HG02588 (cell line): ENCODE measurements at regions not wholly inside any gene's neighbourhood (a gene's known extent, or its start where the extent isn't known, plus 50 kb on each side); places are given as distances from the start of the nearest gene placed in this dataset.
"Not testable (repeated sequence)": the region's sequence is repeated elsewhere in the genome, so short reads cannot be mapped to it uniquely, and the experiment has no call there.

ENCODE experiments used
- ATAC-seq: cut with Tn5 transposase; IDR thresholded peaks from one replicate; pipeline ENCODE4 v1.9.1; 2021; ENCODE audit warnings: mild to moderate bottlenecking, moderate library complexity; ENCODE audit not compliant: unreplicated experiment

- peak; percentile 100 for ATAC-seq
These were observed 121.3 kb upstream of the FBXO28 start for GRCh38 chr1:223992456-223993246.

- not testable (repeated sequence) for ATAC-seq
These were observed 122.5 kb upstream of the FBXO28 start for GRCh38 chr1:223991297-223991857.

DNA sequence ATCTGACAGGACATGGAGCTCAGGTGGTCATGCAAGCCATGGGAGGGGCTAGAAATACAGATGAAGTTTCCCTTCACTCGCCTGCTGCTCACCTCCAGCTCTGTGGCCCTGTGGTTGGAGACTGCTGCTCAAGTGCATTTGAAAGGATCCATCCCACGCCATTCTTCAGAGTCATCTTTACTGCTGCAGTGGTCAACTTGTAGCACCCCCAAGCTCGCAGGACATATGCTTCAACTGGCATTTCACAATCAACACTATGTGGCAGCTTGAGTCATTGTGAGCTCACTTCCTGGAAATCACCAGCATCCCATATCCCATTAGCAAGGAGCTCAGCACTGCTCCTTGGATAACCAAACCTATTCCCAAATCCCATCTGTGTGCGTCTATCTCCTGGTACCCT, 116.2 kb upstream of the TP53BP2 start:
- not testable (repeated sequence) for ATAC-seq

DNA sequence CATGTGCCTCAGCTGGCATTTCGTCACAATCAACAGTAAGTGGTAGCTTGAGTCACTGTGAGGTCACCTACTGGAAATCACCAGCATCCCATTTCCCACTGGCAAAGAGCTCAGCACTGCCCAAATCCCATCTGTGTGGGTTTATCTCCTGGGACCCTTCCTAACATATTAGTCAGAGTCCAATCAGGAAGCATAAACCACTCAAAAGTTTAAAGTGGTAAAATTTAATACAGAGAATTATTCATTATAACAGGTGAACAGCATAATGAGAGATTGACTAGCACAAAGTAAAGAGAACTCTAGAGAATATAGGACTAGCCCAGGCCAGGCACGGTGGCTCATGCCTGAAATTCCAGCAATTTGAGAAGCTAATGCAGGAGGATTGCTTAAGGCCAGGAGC, 107.1 kb upstream of the TP53BP2 start:
- ATAC-seq = not testable (repeated sequence)

DNA sequence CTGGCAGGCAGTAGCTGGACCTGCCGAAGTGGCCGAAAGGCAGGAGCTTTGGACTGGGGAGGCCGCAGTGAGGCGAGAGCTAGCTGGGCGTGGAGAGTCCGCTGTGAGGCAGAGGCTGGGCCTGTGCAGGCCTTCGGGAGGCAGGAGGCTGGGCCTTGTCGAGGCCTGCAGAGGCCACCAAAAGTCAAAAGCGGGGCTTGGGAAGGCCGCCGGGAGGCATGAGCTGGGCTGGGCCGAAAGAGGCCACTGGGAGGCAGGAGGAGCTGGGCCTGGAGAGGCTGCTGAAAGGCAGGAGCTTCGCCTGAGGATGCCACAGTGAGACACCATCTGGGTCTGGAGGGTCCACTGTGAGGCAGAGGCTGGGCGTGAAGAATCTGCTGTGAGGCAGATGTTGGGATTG, 105.8 kb upstream of the TP53BP2 start:
- not testable (repeated sequence) for ATAC-seq

- not testable (repeated sequence) for ATAC-seq
These were observed 104.2 kb upstream of the TP53BP2 start for GRCh38 chr1:223949944-223950343.

DNA sequence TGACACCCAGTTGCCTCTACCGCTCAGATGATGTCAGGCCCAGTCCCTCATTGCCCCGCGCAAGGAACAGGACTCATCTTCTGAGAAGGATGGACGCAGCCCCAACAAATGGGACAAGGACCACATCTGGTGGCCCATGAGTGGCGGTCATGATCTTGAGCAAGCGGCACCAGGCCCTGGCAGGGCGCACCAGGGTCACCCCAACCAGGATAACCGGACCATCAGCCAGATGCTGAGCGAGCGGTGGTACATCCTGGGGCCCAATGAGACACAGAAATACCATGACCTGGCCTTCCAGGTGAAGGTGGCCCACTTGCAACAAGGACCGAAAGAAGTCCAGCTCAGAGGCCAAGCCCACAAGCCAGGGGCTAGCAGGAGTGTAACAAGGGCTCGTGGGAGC, 102.3 kb upstream of the TP53BP2 start:
- ATAC-seq = not testable (repeated sequence)

GRCh38 chr1:223936592-223936991, 90.8 kb upstream of the TP53BP2 start:
- ATAC-seq = not testable (repeated sequence)

GRCh38 chr1:223931476-223931875, 85.7 kb upstream of the TP53BP2 start:
- ATAC-seq = not testable (repeated sequence)

DNA sequence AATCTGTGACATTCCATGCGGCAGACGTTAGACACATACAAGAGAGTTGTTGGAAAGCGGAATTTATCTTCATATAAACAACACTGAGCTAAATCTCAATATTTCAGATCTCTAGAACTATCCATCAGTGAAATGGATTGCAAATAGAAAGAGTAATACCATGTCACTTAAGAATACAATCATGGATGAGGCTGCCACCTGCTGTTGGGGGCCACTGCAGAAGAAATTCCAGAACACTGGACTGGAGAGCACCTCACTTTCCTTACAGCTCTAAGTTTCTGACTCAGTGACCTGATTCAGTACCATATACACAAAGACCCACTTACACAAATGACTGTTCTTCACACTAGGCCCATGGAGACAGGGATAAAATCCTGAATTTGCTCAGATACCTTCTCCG, 75.1 kb upstream of the TP53BP2 start:
- ATAC-seq = not testable (repeated sequence)

DNA sequence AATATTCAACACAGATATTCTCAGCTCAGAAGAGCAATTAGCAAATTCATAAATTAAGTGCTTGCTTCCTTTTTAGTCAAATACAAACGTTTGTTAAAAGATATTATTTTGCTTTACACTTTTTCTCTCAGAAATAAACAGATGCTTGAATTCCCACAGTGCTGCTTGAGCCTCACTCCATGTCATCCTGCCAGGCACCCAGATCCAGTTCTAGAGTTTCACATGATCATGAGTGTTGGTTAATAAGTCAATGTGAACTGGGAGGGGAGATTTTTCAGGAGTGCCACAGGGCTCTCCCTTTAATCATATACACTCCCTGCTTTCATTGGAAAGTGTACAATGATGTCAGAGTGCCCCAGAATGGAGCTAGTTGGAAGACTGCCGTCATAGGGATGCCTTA, 69.7 kb upstream of the TP53BP2 start:
- ATAC-seq = not testable (repeated sequence)

DNA sequence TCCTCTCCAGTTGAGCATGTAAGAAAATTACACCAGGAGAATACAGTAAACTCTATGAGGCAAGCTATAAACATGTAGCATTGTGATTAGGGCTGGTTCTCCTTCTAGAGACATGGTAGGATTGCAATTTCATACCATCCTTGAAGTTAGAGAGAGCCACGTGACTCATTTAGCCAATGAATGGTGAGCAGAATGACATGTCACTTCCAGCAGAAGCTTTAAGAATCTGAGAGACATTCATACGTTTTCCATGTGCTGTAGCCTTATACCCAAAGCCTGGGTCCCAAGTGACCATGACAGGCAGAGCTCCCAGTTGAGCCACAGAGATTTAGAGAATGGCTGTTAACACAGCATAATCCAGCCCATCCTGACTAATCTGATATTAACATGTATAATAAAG, 68.0 kb upstream of the TP53BP2 start:
- not testable (repeated sequence) for ATAC-seq

DNA sequence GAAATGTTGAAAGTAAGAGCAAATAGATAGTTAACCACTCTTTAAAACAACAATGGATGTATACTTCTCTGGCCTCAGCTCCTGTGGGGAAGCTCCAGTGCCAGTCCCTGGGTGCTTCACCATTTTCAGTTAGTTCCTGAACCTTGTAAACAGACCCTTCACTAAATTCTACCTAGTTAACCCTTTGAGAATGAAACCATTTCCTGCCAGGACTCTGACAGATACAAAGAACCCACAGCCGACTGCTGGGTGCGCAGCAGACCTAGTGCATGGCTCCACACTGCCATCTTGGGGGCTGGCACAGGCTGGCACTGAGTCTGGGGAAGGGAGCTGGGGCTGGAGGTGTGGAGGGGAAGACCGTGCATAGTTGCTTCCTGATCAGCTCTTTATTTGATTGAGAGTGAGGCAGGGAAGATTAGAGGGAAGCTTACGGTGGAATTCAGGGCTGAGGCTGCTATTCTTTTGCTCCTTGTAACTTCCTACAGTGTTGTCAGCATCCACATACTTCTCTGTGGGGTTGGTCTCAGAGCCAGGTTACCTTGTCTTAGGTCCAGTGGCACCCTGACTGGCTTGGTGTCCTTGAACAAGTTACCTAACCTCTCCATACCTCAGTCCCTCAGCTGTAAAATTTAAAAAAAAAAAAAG, 62.3 kb upstream of the TP53BP2 start:
- ATAC-seq = not testable (repeated sequence)

GRCh38 chr1:223903221-223903620, 57.5 kb upstream of the TP53BP2 start:
- not testable (repeated sequence) for ATAC-seq

DNA sequence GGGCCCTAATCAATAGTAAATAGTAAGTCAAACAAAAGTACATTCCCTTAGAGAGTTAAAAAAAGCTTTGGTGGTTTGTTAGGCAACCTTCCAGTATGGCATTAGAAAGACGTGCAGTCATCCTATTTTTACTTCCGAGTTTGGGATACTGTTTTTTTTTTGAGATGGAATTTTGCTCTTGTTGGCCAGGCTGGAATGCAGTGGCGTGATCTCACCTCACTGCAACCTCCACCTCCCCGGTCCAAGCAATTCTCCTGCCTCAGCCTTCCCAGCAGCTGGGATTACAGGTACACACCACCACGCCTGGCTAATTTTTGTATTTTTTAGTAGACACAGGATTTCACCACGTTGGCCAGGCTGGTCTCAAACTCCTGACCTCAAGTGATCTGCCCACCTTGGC, 54.0 kb upstream of the TP53BP2 start:
- not testable (repeated sequence) for ATAC-seq

- ATAC-seq = not testable (repeated sequence)
These were observed 51.4 kb upstream of the TP53BP2 start for GRCh38 chr1:223897097-223897496.

DNA sequence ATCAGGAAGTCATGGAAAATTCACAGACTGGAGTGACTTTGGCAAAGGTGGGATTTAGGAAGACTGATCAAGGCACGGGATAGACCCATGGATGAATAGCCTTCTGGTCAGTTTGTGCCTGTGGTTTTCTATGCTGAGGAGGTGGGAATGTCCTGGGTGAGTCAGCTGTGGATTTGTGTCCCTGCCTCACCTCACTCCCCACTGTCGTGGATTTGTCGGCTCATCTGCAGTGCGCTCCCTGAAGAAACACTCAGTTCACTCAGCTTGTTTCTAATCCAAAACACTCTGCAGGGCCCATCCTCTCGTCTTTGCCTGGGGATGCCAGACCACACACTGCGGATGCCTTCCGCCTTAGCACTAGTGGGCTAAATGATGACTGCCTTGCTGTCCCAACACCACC, 50.2 kb upstream of the TP53BP2 start:
- ATAC-seq = not testable (repeated sequence)
